Amniotic stem cell (primary cell): ENCODE measurements at regions not wholly inside any gene's neighbourhood (a gene's known extent, or its start where the extent isn't known, plus 50 kb on each side); places are given as distances from the start of the nearest gene placed in this dataset.
"Not testable (repeated sequence)": the region's sequence is repeated elsewhere in the genome, so short reads cannot be mapped to it uniquely, and the experiment has no call there.

Experiments
- DNase-seq: peaks from one replicate; lab custom pipeline; 2025; lab: John Stamatoyannopoulos, UW

GRCh38 chr7:94104301-94104700 is 100.1 kb upstream of the BET1 start:
- DNase-seq = no peak

GRCh38 chr7:94109556-94109955 is 105.4 kb upstream of the BET1 start:
- DNase-seq = no peak

- DNase-seq = no peak
Observed at GRCh38 chr7:94111009-94111408, 106.9 kb upstream of the BET1 start.

GRCh38 chr7:94115316-94115715 is 111.2 kb upstream of the BET1 start:
- no peak for DNase-seq

GRCh38 chr7:94123136-94123535 is 119.0 kb upstream of the BET1 start:
- DNase-seq = no peak

- no peak for DNase-seq
Observed at GRCh38 chr7:94127026-94127425, 122.9 kb upstream of the BET1 start.

GRCh38 chr7:94128072-94128471 is 123.9 kb upstream of the BET1 start:
- DNase-seq = no peak

- DNase-seq = peak; percentile 31
Observed at GRCh38 chr7:94129443-94130140, 125.4 kb upstream of the BET1 start.

GRCh38 chr7:94130716-94131115 is 126.6 kb upstream of the BET1 start:
- no peak for DNase-seq

GRCh38 chr7:94133460-94133859 is 129.3 kb upstream of the BET1 start:
- no peak for DNase-seq

GRCh38 chr7:94135180-94135579 is 131.0 kb upstream of the BET1 start:
- no peak for DNase-seq

GRCh38 chr7:94142281-94142680 is 138.1 kb upstream of the BET1 start:
- no peak for DNase-seq

GRCh38 chr7:94145602-94146001 is 141.4 kb upstream of the BET1 start:
- DNase-seq = no peak

- DNase-seq = no peak
Observed at GRCh38 chr7:94146408-94146807, 142.3 kb upstream of the BET1 start.

GRCh38 chr7:94149789-94150545 is 145.8 kb upstream of the BET1 start:
- no peak for DNase-seq

GRCh38 chr7:94154182-94154581 is 150.0 kb upstream of the BET1 start:
- no peak for DNase-seq

GRCh38 chr7:94154858-94155257 is 150.7 kb upstream of the BET1 start:
- DNase-seq = no peak

- not testable (repeated sequence) for DNase-seq
Observed at GRCh38 chr7:94157659-94158306, 153.6 kb upstream of the BET1 start.

GRCh38 chr7:94160719-94161435 is 156.7 kb upstream of the BET1 start:
- no peak for DNase-seq

GRCh38 chr7:94161476-94161875 is 157.3 kb upstream of the BET1 start:
- DNase-seq = no peak

- no peak for DNase-seq
Observed at GRCh38 chr7:94169682-94170081, 165.5 kb upstream of the BET1 start.

- DNase-seq = no peak
Observed at GRCh38 chr7:94170836-94171235, 166.7 kb upstream of the BET1 start.

- DNase-seq = no peak
Observed at GRCh38 chr7:94173436-94173835, 169.3 kb upstream of the BET1 start.
